Heart left ventricle (tissue), 16 donors: ENCODE measurements at regions not wholly inside any gene's neighbourhood (a gene's known extent, or its start where the extent isn't known, plus 50 kb on each side); places are given as distances from the start of the nearest gene placed in this dataset.
"Not testable (repeated sequence)": the region's sequence is repeated elsewhere in the genome, so short reads cannot be mapped to it uniquely, and the experiment has no call there.

Experiments used
- ATAC-seq, 4 donors: fragments of 200-7000 bp; cut with Tn5 transposase; one replicate each; pipeline ENCODE4 v1.9.1; 2020 to 2022; ENCODE audit warnings: moderate library complexity in 4 of 4, mild to moderate bottlenecking in 3 of 4, moderate number of reproducible peaks in 1 of 4
- DNase-seq, 5 donors: peaks; one replicate each; pipeline ENCODE4 v3.0.0-alpha.2; 2020
- H3K27ac ChIP-seq, 12 donors: fragments of 200-600 bp; sonication (generic) in 4 of 12; one replicate each; pipeline versions ENCODE4 v1.5.0 to v1.8.0; 2016 to 2022; ENCODE audit warnings: mild to moderate bottlenecking in 2 of 12
- H3K27me3 ChIP-seq, 9 donors: fragments of 200-600 bp; sonication (generic) in 2 of 9; one replicate each; pipeline versions ENCODE4 v1.5.1 to v1.8.0; 2016 to 2022; ENCODE audit warnings: mild to moderate bottlenecking in 3 of 9
- H3K36me3 ChIP-seq, 9 donors: fragments of 200-600 bp; sonication (generic) in 2 of 9; one replicate each; pipeline versions ENCODE4 v1.5.0 to v1.8.0; 2018 to 2022; ENCODE audit warnings: mild to moderate bottlenecking in 2 of 9
- H3K4me1 ChIP-seq, 12 donors: fragments of 200-600 bp; sonication (generic) in 4 of 12; one replicate each; pipeline versions ENCODE4 v1.5.0 to v1.8.0; 2016 to 2022; ENCODE audit warnings: mild to moderate bottlenecking in 3 of 12
- H3K4me3 ChIP-seq, 12 donors: fragments of 200-600 bp; sonication (generic) in 4 of 12; one replicate each; pipeline versions ENCODE4 v1.5.0 to v1.8.0; 2017 to 2022; ENCODE audit warnings: mild to moderate bottlenecking in 9 of 12, moderate library complexity in 4 of 12
- H3K9me3 ChIP-seq, 12 donors: fragments of 200-600 bp; sonication (generic) in 4 of 12; one replicate each; pipeline versions ENCODE4 v1.5.0 to v1.8.0; 2016 to 2022; ENCODE audit warnings: mild to moderate bottlenecking in 1 of 12
- CTCF ChIP-seq, 12 donors: fragments of 200-600 bp; sonication (generic) in 4 of 12; IDR thresholded peaks; one replicate each; pipeline versions ENCODE4 v1.5.0 to v1.8.0; 2018 to 2022; ENCODE audit warnings: antibody characterized with exemption in 12 of 12, mild to moderate bottlenecking in 5 of 12
- POLR2A ChIP-seq, 2 donors: fragments of 450-650 bp; IDR thresholded peaks; one replicate each; pipeline ENCODE4 v1.6.1; 2017; ENCODE audit warnings: antibody characterized with exemption in 2 of 2, mild to moderate bottlenecking in 2 of 2, moderate library complexity in 2 of 2
- WGBS, 4 donors: extraction: QIAGEN DNeasy Blood & Tissue Kit in 2 of 4; methylation state at CpG; one replicate each; pipeline versions ENCODE4 v1.1.5 to v1.1.7; 2013 to 2018; 5-methylcytosine and 5-hydroxymethylcytosine counted together
- intact Hi-C, 10 donors: fragments of 100-400 bp; cut with DNase I; formaldehyde crosslinking; loops; one replicate each; pipeline versions ENCODE4 v1.11.1 to v1.14.2; 2022
- donor health status: ischemic (EF 13 %, LVEDD 7.1; RV severe dilation, severe dysfunction).
- donor health status: healthy with polysubstance abuse.
- donor health status: DM: no; HTN: yes; CAD: no.
- donor health status: DM: no; HTN: no; CAD: no.
- donor health status: ischemic (EF 25% LVEDD 6.9; RV normal size, moderate dysfunction).
- donor health status: ischemic (EF 25% LVEDD 5.7; RV mildly dilated, moderate dysfunction).
- donor health status: healthy.
- donor health status: DM: yes; HTN: yes; CAD: no.
- donor health status: ischemic (EF 35%, LVEDD 5.7; RV mildly dilated, moderate dysfunction).
- donor health status: nonischemic (EF 11% LVEDD 7.7; RV severe dilation, severe dysfunction).
- donor health status: DM: yes; HTN: yes; CAD: no.
- donor health status: PGD.
- donor health status: ischemic (EF 29% LVEDD 5.4; RV normal size, mild dysfunction).
- donor health status: nonischemic (EF 23%, LVEDD 6.1; RV moderate dilation, normal function).

DNA sequence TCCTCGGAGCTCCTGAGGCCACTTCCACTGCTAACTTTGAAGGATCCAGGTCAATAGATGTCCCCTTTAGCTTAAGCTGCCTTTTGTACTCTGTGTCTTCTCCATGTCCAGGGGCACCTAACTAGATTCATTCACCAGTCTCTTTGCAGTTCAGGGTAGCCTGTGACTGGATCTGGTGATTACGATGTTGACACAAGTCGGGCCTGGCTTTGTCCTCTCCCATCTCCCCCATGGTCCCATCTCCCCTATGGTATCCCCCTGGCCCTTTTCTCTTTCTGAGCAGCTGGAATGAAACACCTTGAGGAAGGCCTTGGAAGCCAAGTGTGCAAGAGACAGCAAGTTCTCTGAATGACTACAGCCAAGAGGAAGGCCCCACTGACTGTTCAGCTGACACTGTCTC lies 417.9 kb upstream of the SMIM21 start:
- Histone ChIP-seq H3K36me3 (no peaks in the 10 kb centered on the region), H3K27ac (no peak overlapping the region), H3K4me1 (no peaks in the 10 kb centered on the region), H3K27me3 (no peaks in the 10 kb centered on the region), H3K4me3 (no peak overlapping the region), H3K9me3 (no peaks in the 10 kb centered on the region)
- WGBS, 4 donors, result 90 to 96% (median 92%) methylated on average over 3 of the region's 3 CpGs
- ATAC-seq (no peak), DNase-seq (no peak)
- intact Hi-C loops, result no loop called here
- TF ChIP-seq POLR2A (IDR thresholded peaks at IDR 0.05), result no peak
- TF ChIP-seq CTCF (IDR thresholded peaks at IDR 0.05), result no peak

DNA sequence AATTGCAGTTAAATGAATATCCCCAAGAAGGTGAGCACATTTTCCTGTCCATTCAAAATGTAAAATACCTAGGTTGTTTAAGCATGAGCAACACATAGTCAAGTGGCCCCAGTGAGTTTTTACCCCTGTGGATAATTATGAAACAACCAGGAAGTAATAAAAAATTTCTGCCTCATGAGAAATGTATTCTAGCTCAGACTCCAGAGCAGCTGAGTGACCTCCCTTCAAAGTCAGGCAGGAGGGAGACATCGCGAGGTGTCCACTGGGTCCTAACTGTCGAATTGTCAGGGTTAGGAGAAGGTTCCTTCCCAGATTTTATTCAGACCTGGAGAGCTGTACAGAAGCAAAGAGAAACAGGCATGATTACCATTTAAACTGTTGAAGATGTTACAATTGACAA lies 416.6 kb upstream of the SMIM21 start:
- no peak overlapping the region for H3K4me3 ChIP-seq
- no peak overlapping the region for H3K27ac ChIP-seq
- H3K27me3 ChIP-seq, result no peaks in the 10 kb centered on the region
- intact Hi-C loops, result no loop called here
- H3K9me3 ChIP-seq, result no peaks in the 10 kb centered on the region
- 77 to 82% (median 79%) methylated on average over 3 of the region's 3 CpGs for WGBS, 4 donors
- H3K36me3 ChIP-seq, result no peaks in the 10 kb centered on the region
- no peaks in the 10 kb centered on the region for H3K4me1 ChIP-seq
- ATAC-seq (no peak), DNase-seq (no peak)
- no peak for TF ChIP-seq CTCF (IDR thresholded peaks at IDR 0.05)
- TF ChIP-seq POLR2A (IDR thresholded peaks at IDR 0.05), result no peak

DNA sequence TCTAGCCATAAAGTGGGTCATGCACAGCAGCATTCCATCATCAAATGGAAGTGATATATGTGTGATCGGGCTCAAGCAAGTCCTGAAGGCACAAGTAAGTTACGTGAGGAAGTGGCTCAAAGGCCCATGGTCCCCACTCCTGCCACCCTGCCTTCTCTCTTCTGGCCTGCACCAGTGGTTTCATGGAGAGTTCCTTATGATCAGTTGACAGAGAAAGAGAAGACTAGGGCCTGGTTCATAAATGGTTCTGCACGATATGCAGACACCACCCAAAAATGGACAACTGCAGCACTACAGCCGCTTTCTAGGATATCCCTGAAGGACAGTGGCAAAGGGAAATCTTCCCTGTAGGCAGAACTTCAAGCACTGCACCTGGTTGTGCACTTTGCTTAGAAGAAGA lies 412.6 kb upstream of the SMIM21 start:
- 72 to 97% (median 83%) methylated on average over 4 of the region's 4 CpGs for WGBS, 4 donors

DNA sequence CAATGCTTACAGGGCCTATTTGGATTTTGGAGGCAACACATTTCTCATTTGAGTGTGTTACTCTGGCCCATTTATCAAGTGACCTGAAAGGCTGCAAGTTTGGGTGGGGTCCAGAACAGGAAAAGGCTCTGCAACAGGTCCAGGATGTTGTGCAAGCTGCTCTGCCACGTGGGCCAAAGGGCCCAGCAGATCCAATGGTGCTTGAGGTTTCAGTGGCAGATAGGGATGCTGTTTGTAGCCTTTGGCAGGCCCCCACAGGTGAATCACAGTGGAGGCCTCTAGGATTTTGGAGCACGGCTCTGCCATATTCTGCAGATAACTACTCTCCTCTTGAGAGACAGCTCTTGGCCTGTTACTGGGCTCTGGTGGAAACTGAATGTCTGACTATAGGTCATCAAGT lies 412.2 kb upstream of the SMIM21 start:
- WGBS, 4 donors, result 71 to 92% (median 76%) methylated on average over 2 of the region's 2 CpGs

More for the DNA sequence above, 412.6 kb upstream of the SMIM21 start:
- no peak overlapping the region for H3K4me3 ChIP-seq
- ATAC-seq, result no peak
- H3K27ac ChIP-seq, result no peak overlapping the region
- H3K36me3 ChIP-seq, result no peaks in the 10 kb centered on the region
- no peaks in the 10 kb centered on the region for H3K4me1 ChIP-seq
- no peaks in the 10 kb centered on the region for H3K9me3 ChIP-seq
- DNase-seq, result no peak
- peaks cover 0 to 5% (median 0%) of the 10 kb centered on the region in 9 donors for H3K27me3 ChIP-seq
- intact Hi-C loops, result no loop called here
- TF ChIP-seq CTCF (IDR thresholded peaks at IDR 0.05) (no peak), POLR2A (IDR thresholded peaks at IDR 0.05) (no peak)

DNA sequence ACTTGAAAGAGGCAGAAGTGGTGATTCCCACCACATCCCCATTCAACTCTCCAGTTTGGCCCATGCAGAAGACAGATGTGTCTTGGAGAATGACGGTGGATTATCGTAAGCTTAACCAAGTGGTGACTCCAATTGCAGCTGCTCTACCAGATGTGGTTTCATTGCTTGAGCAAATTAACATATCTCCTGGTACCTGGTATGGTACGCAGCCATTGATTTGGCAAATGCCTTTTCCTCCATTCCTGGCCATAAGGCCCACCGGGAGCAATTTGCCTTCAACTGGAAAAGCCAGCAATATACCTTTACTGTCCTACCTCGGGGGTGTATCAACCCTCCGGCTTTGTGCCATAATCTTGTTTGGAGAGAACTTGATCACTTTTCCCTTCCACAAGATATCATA lies 411.5 kb upstream of the SMIM21 start:
- TF ChIP-seq CTCF (IDR thresholded peaks at IDR 0.05) (no peak), POLR2A (IDR thresholded peaks at IDR 0.05) (no peak)
- Histone ChIP-seq H3K27ac (no peak overlapping the region), H3K4me1 (no peaks in the 10 kb centered on the region), H3K9me3 (no peaks in the 10 kb centered on the region), H3K4me3 (no peak overlapping the region), H3K27me3 (peaks cover 0 to 5% (median 0%) of the 10 kb centered on the region in 9 donors), H3K36me3 (no peaks in the 10 kb centered on the region)
- DNase-seq (no peak), ATAC-seq (no peak)
- intact Hi-C loops, result no loop called here
- WGBS, 4 donors, result 90 to 95% (median 92%) methylated on average over 6 of the region's 6 CpGs

More for the DNA sequence above, 412.2 kb upstream of the SMIM21 start:
- H3K4me3 ChIP-seq, H3K36me3 ChIP-seq, DNase-seq, intact Hi-C loops, H3K4me1 ChIP-seq, H3K9me3 ChIP-seq, ATAC-seq, H3K27me3 ChIP-seq, H3K27ac ChIP-seq: not testable (repeated sequence)
